HEK293 (cell line): ENCODE measurements at regions not wholly inside any gene's neighbourhood (a gene's known extent, or its start where the extent isn't known, plus 50 kb on each side); places are given as distances from the start of the nearest gene placed in this dataset.

Source experiments
- CTCF ChIA-PET: fragments of 350-600 bp; formaldehyde crosslinking; extraction: SDS; loops from one replicate; lab custom pipeline; 2021; ENCODE audit warnings: antibody characterized with exemption; lab: Yijun Ruan, JAX
- POLR2A ChIA-PET: fragments of 300-600 bp; formaldehyde crosslinking; extraction: SDS; loops from one replicate; lab custom pipeline; 2020; ENCODE audit warnings: antibody characterized with exemption, inconsistent platforms; lab: Yijun Ruan, JAX
- H3K27ac ChIP-seq: fragments of 200-500 bp; sonication (Bioruptor generic); 2 replicates; pipeline ENCODE4 v1.5.1; 2014; ENCODE audit warnings: low read depth, low read length, control low read depth, inconsistent platforms; ENCODE audit errors: extremely low read depth
- H3K36me3 ChIP-seq, 2 experiments: fragments of 200-500 bp in 1 of 2; sonication (Bioruptor generic) in 1 of 2; 1 replicate in 1 of 2; 2 replicates in 1 of 2; pipeline ENCODE4 v1.5.1; 2014 to 2017; ENCODE audit warnings: inconsistent platforms in 2 of 2, low read length in 2 of 2; ENCODE audit not compliant: control insufficient read depth in 2 of 2, insufficient read depth in 1 of 2
- H3K4me1 ChIP-seq: fragments of 200-500 bp; sonication (Bioruptor generic); 2 replicates; pipeline ENCODE4 v1.5.1; 2014; ENCODE audit warnings: mild to moderate bottlenecking, low read length, inconsistent platforms; ENCODE audit not compliant: control insufficient read depth, insufficient read depth
- H3K4me3 ChIP-seq: 2 replicates; pipeline ENCODE4 v1.5.1; 2011; ENCODE audit warnings: low read depth, mild to moderate bottlenecking, control low read depth, low read length, moderate library complexity
- H3K9me3 ChIP-seq: fragments of 200-500 bp; sonication (Bioruptor generic); 2 replicates; pipeline ENCODE4 v1.5.1; 2014; ENCODE audit warnings: low read depth, low read length, inconsistent platforms; ENCODE audit not compliant: control insufficient read depth, insufficient read depth
- ATF2 ChIP-seq: fragments of 450-650 bp; formaldehyde crosslinking; IDR thresholded peaks from 2 replicates; pipeline ENCODE4 v1.5.1; 2016; ENCODE audit warnings: missing biosample characterization, missing genetic modification characterization, low read depth
- FEZF1 ChIP-seq: fragments of 450-650 bp; formaldehyde crosslinking; IDR thresholded peaks from 2 replicates; pipeline ENCODE4 v1.5.1; 2016; ENCODE audit warnings: missing biosample characterization, missing genetic modification characterization
- KLF16 ChIP-seq: fragments of 450-650 bp; formaldehyde crosslinking; IDR thresholded peaks from 2 replicates; pipeline ENCODE4 v1.5.1; 2017; ENCODE audit warnings: missing biosample characterization, missing genetic modification characterization
- KLF8 ChIP-seq: fragments of 450-650 bp; formaldehyde crosslinking; IDR thresholded peaks from 2 replicates; pipeline ENCODE4 v1.5.1; 2016; ENCODE audit warnings: missing biosample characterization, missing genetic modification characterization
- SETDB1 ChIP-seq: IDR thresholded peaks from one replicate; pipeline ENCODE4 v1.6.1; 2017; ENCODE audit warnings: mild to moderate bottlenecking, low read length, moderate library complexity, mixed read lengths; ENCODE audit not compliant: insufficient read length
- YY2 ChIP-seq: fragments of 450-650 bp; formaldehyde crosslinking; IDR thresholded peaks from 2 replicates; pipeline ENCODE4 v1.5.1; 2016; ENCODE audit warnings: missing biosample characterization, missing genetic modification characterization
- ZBTB7A ChIP-seq: fragments of 450-650 bp; formaldehyde crosslinking; IDR thresholded peaks from 2 replicates; pipeline ENCODE4 v1.5.1; 2016; ENCODE audit warnings: low read depth, missing biosample characterization, missing genetic modification characterization
- ZBTB8A ChIP-seq: fragments of 450-650 bp; formaldehyde crosslinking; IDR thresholded peaks from 2 replicates; pipeline ENCODE4 v1.5.1; 2016; ENCODE audit warnings: missing biosample characterization, missing genetic modification characterization
- ZFP69B ChIP-seq: fragments of 450-650 bp; formaldehyde crosslinking; IDR thresholded peaks from 2 replicates; pipeline ENCODE4 v1.5.1; 2016; ENCODE audit warnings: missing biosample characterization, missing genetic modification characterization
- ZNF155 ChIP-seq: fragments of 450-650 bp; formaldehyde crosslinking; IDR thresholded peaks from 2 replicates; pipeline ENCODE4 v1.5.1; 2016; ENCODE audit warnings: missing biosample characterization, missing genetic modification characterization
- ZNF174 ChIP-seq: fragments of 450-650 bp; formaldehyde crosslinking; IDR thresholded peaks from 2 replicates; pipeline ENCODE4 v1.5.0; 2017; ENCODE audit warnings: missing biosample characterization, mild to moderate bottlenecking, missing genetic modification characterization
- ZNF221 ChIP-seq: fragments of 450-650 bp; formaldehyde crosslinking; IDR thresholded peaks from 2 replicates; pipeline ENCODE4 v1.5.1; 2017; ENCODE audit warnings: missing biosample characterization, missing genetic modification characterization, borderline replicate concordance
- ZNF23 ChIP-seq: fragments of 450-650 bp; formaldehyde crosslinking; IDR thresholded peaks from 2 replicates; pipeline ENCODE4 v1.5.1; 2016; ENCODE audit warnings: missing biosample characterization, missing genetic modification characterization, borderline replicate concordance
- ZNF24 ChIP-seq: fragments of 450-650 bp; formaldehyde crosslinking; IDR thresholded peaks from 2 replicates; pipeline ENCODE4 v1.5.1; 2016; ENCODE audit warnings: missing biosample characterization, missing genetic modification characterization
- ZNF37A ChIP-seq: fragments of 450-650 bp; IDR thresholded peaks from 2 replicates; pipeline ENCODE4 v1.5.1; 2018; ENCODE audit warnings: missing biosample characterization, missing genetic modification characterization
- ZNF398 ChIP-seq: fragments of 450-650 bp; formaldehyde crosslinking; IDR thresholded peaks from 2 replicates; pipeline ENCODE4 v1.5.1; 2017; ENCODE audit warnings: missing biosample characterization, missing genetic modification characterization
- ZNF449 ChIP-seq: fragments of 450-650 bp; formaldehyde crosslinking; IDR thresholded peaks from 2 replicates; pipeline ENCODE4 v1.5.1; 2017; ENCODE audit warnings: missing biosample characterization, mild to moderate bottlenecking, missing genetic modification characterization, moderate library complexity
- ZNF621 ChIP-seq: fragments of 450-650 bp; formaldehyde crosslinking; IDR thresholded peaks from 2 replicates; pipeline ENCODE4 v1.5.1; 2017; ENCODE audit warnings: missing biosample characterization, missing genetic modification characterization
- ZNF792 ChIP-seq: fragments of 450-650 bp; formaldehyde crosslinking; IDR thresholded peaks from 2 replicates; pipeline ENCODE4 v1.5.1; 2016; ENCODE audit warnings: missing biosample characterization, missing genetic modification characterization
- TF ChIP-seq, protein P1 (sequence below): fragments of 450-650 bp; formaldehyde crosslinking; IDR thresholded peaks from 2 replicates; pipeline ENCODE4 v1.5.1; 2016; ENCODE audit warnings: missing biosample characterization, missing genetic modification characterization
- TF ChIP-seq, protein P2 (sequence below): fragments of 450-650 bp; formaldehyde crosslinking; IDR thresholded peaks from 2 replicates; pipeline ENCODE4 v1.5.1; 2016; ENCODE audit warnings: missing biosample characterization, missing genetic modification characterization
- TF ChIP-seq, protein P3 (sequence below): fragments of 450-650 bp; formaldehyde crosslinking; IDR thresholded peaks from 2 replicates; pipeline ENCODE4 v1.5.1; 2016; ENCODE audit warnings: missing biosample characterization, missing genetic modification characterization

DNA sequence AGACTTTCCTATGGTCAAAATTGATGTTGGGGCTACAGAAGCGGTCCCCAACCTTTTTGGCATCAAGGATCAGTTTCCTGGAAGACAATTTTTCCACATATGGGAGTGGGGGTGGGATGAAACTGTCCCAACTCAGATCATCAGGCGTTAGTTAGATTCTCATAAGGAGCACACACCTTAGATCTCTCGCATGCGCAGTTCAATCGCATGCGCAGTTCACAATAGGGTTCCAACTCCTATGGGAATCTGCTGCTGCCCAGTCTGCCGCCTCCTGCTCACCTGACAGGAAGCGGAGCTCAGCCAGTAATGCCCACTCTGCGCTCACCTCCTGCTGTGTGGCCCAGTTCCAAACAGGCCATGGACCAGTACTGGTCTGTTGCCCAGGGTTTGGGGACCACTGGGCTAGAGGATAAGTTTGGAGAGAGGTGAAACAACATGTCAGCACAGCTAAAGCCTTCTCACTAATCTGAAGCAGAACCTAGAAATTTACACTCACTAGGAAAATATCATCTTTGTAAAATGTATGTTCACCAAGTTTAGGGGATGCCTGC is 410.8 kb upstream of the ZNF804A start (continued):
- TF ChIP-seq KLF16 (tag by site-specific recombination) (no peak), ZFP69B (tag by site-specific recombination) (no peak), SETDB1 (no peak), ZNF37A (tag by site-specific recombination) (no peak), ZNF449 (no peak), ZBTB7A (tag by site-specific recombination) (no peak), ZNF174 (tag by site-specific recombination) (no peak)

- Histone ChIP-seq H3K9me3 (no peaks in the 10 kb centered on the region), H3K36me3 (no peaks in the 10 kb centered on the region), H3K27ac (no peak overlapping the region), H3K4me3 (no peak overlapping the region), H3K4me1 (no peaks in the 10 kb centered on the region)
- CTCF ChIA-PET: interaction anchor here (0.6 kb wide), 1 partner anchor 131 kb away, joined by 5 read pairs; no protein-coding TSS in a partner anchor
- POLR2A ChIA-PET: no interaction called here
- TF ChIP-seq, protein P1, sequence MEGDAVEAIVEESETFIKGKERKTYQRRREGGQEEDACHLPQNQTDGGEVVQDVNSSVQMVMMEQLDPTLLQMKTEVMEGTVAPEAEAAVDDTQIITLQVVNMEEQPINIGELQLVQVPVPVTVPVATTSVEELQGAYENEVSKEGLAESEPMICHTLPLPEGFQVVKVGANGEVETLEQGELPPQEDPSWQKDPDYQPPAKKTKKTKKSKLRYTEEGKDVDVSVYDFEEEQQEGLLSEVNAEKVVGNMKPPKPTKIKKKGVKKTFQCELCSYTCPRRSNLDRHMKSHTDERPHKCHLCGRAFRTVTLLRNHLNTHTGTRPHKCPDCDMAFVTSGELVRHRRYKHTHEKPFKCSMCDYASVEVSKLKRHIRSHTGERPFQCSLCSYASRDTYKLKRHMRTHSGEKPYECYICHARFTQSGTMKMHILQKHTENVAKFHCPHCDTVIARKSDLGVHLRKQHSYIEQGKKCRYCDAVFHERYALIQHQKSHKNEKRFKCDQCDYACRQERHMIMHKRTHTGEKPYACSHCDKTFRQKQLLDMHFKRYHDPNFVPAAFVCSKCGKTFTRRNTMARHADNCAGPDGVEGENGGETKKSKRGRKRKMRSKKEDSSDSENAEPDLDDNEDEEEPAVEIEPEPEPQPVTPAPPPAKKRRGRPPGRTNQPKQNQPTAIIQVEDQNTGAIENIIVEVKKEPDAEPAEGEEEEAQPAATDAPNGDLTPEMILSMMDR (tag by site-specific recombination): no peak
- TF ChIP-seq ZNF37A (tag by site-specific recombination) (no peak), ZNF23 (tag by site-specific recombination) (no peak), ZNF24 (tag by site-specific recombination) (no peak), ATF2 (no peak)
- TF ChIP-seq, protein P2, sequence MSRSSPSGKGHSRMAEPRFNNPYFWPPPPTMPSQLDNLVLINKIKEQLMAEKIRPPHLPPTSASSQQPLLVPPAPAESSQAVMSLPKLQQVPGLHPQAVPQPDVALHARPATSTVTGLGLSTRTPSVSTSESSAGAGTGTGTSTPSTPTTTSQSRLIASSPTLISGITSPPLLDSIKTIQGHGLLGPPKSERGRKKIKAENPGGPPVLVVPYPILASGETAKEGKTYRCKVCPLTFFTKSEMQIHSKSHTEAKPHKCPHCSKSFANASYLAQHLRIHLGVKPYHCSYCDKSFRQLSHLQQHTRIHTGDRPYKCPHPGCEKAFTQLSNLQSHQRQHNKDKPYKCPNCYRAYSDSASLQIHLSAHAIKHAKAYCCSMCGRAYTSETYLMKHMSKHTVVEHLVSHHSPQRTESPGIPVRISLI: no peak
- TF ChIP-seq, all 188 proteins: peak for 0
Observed at GRCh38 chr2:184190725-184191124, 407.6 kb upstream of the ZNF804A start.

DNA sequence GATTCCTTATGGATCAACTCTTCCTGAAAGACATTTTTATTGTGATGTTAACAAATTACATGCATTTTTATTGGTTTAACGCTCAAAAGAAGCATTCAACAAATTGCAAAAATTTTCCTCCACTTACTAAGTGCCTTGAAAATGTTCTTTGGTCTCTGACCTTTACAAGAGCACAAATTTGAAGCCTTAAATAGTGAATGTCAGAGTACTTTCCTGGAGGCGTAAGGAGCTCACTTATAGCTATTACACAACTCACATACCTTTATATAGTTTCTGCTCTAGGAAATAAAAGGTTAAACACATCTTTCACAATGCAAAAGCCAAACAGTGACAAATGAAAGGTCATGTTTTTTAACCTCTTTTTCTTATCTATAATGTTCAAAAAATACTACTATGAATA is 405.7 kb upstream of the ZNF804A start:
- no peaks in the 10 kb centered on the region for H3K4me1 ChIP-seq
- no peak overlapping the region for H3K27ac ChIP-seq
- POLR2A ChIA-PET: no interaction called here
- H3K36me3 ChIP-seq: no peaks in the 10 kb centered on the region
- no peak overlapping the region for H3K4me3 ChIP-seq
- H3K9me3 ChIP-seq: no peaks in the 10 kb centered on the region
- CTCF ChIA-PET: no interaction called here
- TF ChIP-seq ZNF621 (tag by site-specific recombination) (no peak), ZNF398 (tag by site-specific recombination) (no peak), FEZF1 (tag by site-specific recombination) (no peak), ZNF792 (tag by site-specific recombination) (no peak), ZNF155 (tag by site-specific recombination) (no peak), ZNF221 (tag by site-specific recombination) (no peak), ZBTB8A (tag by site-specific recombination) (no peak), YY2 (no peak), KLF8 (tag by site-specific recombination) (no peak), ZNF449 (no peak), ZNF37A (tag by site-specific recombination) (no peak)
- TF ChIP-seq, protein P3, sequence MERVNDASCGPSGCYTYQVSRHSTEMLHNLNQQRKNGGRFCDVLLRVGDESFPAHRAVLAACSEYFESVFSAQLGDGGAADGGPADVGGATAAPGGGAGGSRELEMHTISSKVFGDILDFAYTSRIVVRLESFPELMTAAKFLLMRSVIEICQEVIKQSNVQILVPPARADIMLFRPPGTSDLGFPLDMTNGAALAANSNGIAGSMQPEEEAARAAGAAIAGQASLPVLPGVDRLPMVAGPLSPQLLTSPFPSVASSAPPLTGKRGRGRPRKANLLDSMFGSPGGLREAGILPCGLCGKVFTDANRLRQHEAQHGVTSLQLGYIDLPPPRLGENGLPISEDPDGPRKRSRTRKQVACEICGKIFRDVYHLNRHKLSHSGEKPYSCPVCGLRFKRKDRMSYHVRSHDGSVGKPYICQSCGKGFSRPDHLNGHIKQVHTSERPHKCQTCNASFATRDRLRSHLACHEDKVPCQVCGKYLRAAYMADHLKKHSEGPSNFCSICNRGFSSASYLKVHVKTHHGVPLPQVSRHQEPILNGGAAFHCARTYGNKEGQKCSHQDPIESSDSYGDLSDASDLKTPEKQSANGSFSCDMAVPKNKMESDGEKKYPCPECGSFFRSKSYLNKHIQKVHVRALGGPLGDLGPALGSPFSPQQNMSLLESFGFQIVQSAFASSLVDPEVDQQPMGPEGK (tag by site-specific recombination): no peak
